GM19351 (cell line): ENCODE measurements at regions not wholly inside any gene's neighbourhood (a gene's known extent, or its start where the extent isn't known, plus 50 kb on each side); places are given as distances from the start of the nearest gene placed in this dataset.
"Not testable (repeated sequence)": the region's sequence is repeated elsewhere in the genome, so short reads cannot be mapped to it uniquely, and the experiment has no call there.

Experiments
- ATAC-seq: cut with Tn5 transposase; IDR thresholded peaks from one replicate; pipeline ENCODE4 v1.9.1; 2021; ENCODE audit warnings: mild to moderate bottlenecking, moderate library complexity; ENCODE audit not compliant: unreplicated experiment

GRCh38 chr5:152607401-152608160, 202.5 kb upstream of the NMUR2 start:
- no peak for ATAC-seq

GRCh38 chr5:152608458-152608857, 203.4 kb upstream of the NMUR2 start:
- ATAC-seq = no peak

GRCh38 chr5:152619756-152620155, 214.7 kb upstream of the NMUR2 start:
- no peak for ATAC-seq

DNA sequence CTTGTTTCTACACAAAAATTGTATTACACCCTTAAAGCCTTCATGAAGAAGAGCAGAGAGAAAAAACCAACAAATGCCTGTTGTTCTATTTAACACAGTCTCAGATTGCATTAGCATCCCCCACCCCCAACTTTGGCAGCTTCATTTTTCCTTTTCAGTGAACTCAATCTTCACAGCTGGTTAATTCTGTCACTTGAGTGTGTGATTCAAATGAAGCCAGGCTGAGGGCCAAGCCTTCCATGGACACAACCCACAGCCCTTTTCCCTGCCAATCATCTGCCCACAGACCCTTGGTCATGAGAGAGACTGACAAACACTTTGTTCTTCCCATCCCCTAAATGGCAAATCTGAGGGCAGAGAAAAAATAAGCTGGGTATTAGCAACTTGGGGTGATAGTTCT, 217.5 kb upstream of the NMUR2 start:
- no peak for ATAC-seq

- no peak for ATAC-seq
Observed at GRCh38 chr5:152623951-152624350, 218.9 kb upstream of the NMUR2 start.

- no peak for ATAC-seq
Observed at GRCh38 chr5:152625696-152626095, 220.6 kb upstream of the NMUR2 start.

GRCh38 chr5:152631221-152631620, 226.1 kb upstream of the NMUR2 start:
- ATAC-seq = no peak

DNA sequence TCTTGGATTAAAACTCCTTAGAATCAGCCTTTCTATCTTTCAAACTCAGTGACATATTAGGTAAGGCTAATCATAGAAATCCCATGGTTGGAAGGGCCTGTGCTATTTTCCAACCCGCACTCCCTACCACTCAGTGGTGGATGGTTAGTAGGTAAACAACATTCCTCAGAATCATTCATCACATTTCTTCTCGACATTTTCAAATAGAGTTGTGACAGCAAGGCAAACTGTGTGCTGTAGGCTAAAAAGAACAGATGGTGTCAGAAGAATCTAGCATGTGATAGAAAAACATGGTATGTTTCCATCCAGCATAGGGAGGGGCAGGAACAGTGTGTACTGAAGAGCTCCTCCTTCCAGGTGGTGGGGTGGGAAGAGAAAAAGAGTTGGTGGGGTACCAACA, 227.3 kb upstream of the NMUR2 start:
- ATAC-seq = no peak

DNA sequence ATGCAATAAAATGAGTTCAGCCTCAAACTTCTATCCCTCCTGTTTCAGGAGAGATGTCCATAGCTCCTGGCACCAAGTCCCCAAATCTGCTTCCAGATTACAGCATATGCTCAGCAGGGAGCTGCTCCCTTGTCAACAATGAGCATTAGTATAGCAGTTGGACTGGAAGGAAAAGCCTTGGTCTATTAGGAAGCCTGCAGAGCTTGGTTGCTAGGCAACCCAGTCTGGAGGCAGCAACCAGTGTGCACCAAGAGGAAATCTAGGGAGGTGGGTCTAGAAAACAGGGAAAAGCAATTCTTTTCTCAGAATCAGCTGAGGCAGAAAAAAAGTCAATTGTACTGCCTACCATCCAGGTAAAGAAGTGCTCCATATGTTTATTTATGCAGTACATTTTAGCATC, 229.5 kb upstream of the NMUR2 start:
- ATAC-seq = no peak

GRCh38 chr5:152638996-152639552, 234.0 kb upstream of the NMUR2 start:
- no peak for ATAC-seq

GRCh38 chr5:152641970-152642805, 237.1 kb upstream of the NMUR2 start:
- no peak for ATAC-seq

DNA sequence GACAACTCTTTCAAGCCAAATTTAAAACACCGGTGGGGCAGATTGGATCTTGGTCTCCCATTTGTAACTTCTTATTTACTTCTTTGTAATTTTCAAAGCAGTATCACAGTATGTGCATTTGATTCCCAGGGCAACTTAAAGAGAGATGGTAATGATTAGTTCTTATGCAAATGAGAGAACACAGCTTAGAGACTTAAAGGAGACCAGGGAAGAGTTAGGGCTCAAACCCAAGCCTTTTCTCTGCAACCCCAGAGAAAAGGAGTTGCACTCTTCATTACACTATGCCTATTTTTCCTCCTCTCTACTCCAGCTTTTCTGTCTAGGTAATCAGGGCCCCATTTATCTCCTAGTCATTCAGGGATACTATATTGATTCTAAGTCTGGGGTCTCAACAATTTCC, 237.8 kb upstream of the NMUR2 start:
- ATAC-seq = no peak

- ATAC-seq = no peak
Observed at GRCh38 chr5:152644029-152644728, 239.1 kb upstream of the NMUR2 start.

GRCh38 chr5:152649609-152650008, 244.5 kb upstream of the NMUR2 start:
- no peak for ATAC-seq

DNA sequence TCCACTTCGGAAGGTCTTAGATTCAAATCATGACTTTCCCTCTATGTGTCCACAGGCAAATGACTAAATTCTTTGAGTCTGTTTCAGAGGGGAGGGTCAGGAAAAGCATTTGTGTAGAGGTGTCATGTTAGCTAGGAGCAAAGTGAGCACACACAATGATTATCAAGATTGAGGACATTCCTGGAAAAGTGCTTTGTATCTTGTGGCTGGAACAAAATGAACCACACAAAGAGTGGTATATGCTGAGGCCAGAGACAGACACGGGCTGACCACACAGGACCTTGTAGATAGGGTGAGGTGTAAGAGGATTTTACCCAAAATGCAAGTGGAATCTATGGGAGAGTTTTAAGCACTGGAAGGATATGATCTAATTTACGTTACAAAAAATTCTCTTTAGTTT, 245.3 kb upstream of the NMUR2 start:
- no peak for ATAC-seq

- not testable (repeated sequence) for ATAC-seq
Observed at GRCh38 chr5:152659470-152659869, 254.4 kb upstream of the NMUR2 start.

- ATAC-seq = no peak
Observed at GRCh38 chr5:152673601-152674000, 268.5 kb upstream of the NMUR2 start.

GRCh38 chr5:152674403-152674802, 269.3 kb upstream of the NMUR2 start:
- ATAC-seq = no peak

DNA sequence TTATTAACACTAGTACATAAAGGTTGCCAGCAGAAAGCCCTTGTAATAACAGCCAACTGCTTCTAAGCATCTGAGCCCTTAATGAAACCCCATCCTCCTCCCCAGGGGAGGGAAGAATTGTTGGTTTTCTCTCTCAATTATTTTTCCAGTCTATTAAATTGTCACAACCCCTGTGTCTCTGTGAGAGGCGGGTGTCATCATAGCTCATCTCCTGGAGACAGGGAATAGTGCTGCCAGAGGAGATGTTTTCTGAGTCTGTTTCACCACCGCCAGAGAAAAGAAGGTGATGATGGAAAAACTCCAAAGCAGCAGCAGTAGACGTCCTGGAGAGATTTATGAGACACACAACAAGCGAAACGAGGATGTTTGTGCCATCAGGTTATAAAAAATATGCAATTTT, 271.1 kb upstream of the NMUR2 start:
- ATAC-seq = no peak

- no peak for ATAC-seq
Observed at GRCh38 chr5:152683205-152683604, 278.1 kb upstream of the NMUR2 start.

- no peak for ATAC-seq
Observed at GRCh38 chr5:152686931-152687330, 281.9 kb upstream of the NMUR2 start.
